ENCODE measurements at regions not wholly inside any gene's neighbourhood (a gene's known extent, or its start where the extent isn't known, plus 50 kb on each side); places are given as distances from the start of the nearest gene placed in this dataset.

GRCh38 chr3:117444175-117444574 is 734.6 kb downstream of the TUSC7 start:
- FAIRE-seq = no peak
- DNase-seq (ENCODE audit: insufficient read length, low spot score) = no peak

GRCh38 chr3:117447419-117447818 is 737.8 kb downstream of the TUSC7 start:
- DNase-seq (ENCODE audit: insufficient read length, low spot score) (no peak), FAIRE-seq (no peak)
- no peak for TF ChIP-seq CTCF (IDR thresholded peaks at IDR 0.05; ENCODE audit: insufficient read depth, missing control alignments)

More at GRCh38 chr3:117444175-117444574, 734.6 kb downstream of the TUSC7 start:
- no peak for TF ChIP-seq CTCF (IDR thresholded peaks at IDR 0.05; ENCODE audit: insufficient read depth, missing control alignments)

GRCh38 chr3:117450026-117450425 is 740.4 kb downstream of the TUSC7 start:
- DNase-seq (ENCODE audit: insufficient read length, low spot score) (no peak), FAIRE-seq (peak; percentile 6)
- TF ChIP-seq CTCF (IDR thresholded peaks at IDR 0.05; ENCODE audit: insufficient read depth, missing control alignments) = no peak

GRCh38 chr3:117454254-117454653 is 744.7 kb downstream of the TUSC7 start:
- no peak for TF ChIP-seq CTCF (IDR thresholded peaks at IDR 0.05; ENCODE audit: insufficient read depth, missing control alignments)
- FAIRE-seq (no peak), DNase-seq (ENCODE audit: insufficient read length, low spot score) (no peak)

GRCh38 chr3:117454908-117455307 is 745.3 kb downstream of the TUSC7 start:
- FAIRE-seq (no peak), DNase-seq (ENCODE audit: insufficient read length, low spot score) (no peak)
- no peak for TF ChIP-seq CTCF (IDR thresholded peaks at IDR 0.05; ENCODE audit: insufficient read depth, missing control alignments)

- DNase-seq (ENCODE audit: insufficient read length, low spot score) (no peak), FAIRE-seq (no peak)
- TF ChIP-seq CTCF (IDR thresholded peaks at IDR 0.05; ENCODE audit: insufficient read depth, missing control alignments) = no peak
Measured at GRCh38 chr3:117455782-117456181, 746.2 kb downstream of the TUSC7 start.

GRCh38 chr3:117463276-117464115 is 753.9 kb downstream of the TUSC7 start:
- FAIRE-seq (no peak), DNase-seq (ENCODE audit: insufficient read length, low spot score) (no peak)
- no peak for TF ChIP-seq CTCF (IDR thresholded peaks at IDR 0.05; ENCODE audit: insufficient read depth, missing control alignments)
